ENCODE measurements at regions not wholly inside any gene's neighbourhood (a gene's known extent, or its start where the extent isn't known, plus 50 kb on each side); places are given as distances from the start of the nearest gene placed in this dataset.
"Not testable (repeated sequence)": the region's sequence is repeated elsewhere in the genome, so short reads cannot be mapped to it uniquely, and the experiment has no call there.

DNA sequence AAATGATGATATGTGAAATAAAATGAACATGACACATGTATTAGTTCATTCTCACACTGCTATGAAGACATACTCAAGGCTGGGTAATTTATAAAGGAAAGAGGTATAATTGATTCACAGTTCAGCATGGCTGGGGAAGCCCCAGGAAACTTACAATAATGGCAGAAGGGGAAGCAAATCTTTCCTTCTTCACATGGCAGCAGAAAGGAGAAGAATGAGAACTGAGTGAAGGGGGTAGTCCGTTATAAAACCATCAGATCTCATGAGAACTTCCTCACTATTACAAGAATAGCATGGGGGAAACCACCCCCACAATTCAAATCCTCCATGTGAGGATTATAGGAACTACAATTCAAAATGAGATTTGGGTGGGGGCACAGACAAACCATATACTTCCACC is 243.9 kb upstream of the GYPA start:
- no peak for FAIRE-seq

DNA sequence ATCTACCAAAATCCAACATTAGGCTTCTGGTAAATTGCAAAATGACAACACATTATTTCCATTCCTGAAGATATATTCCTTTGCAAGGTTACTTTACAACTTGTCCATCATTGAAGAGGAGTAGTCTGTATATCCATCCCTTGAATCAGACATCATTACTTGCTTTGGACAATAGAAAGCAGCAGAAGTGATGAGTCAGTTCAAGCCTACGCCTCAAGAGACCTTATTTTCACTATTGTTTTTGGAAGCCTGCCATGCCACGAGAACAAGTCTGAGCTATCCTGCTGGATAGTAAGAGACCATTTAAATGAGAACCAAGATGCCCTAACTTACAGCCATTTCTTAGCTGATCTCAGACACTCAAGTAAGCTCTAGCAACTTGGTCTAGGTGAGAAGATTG is 246.0 kb upstream of the HHIP start:
- no peak for FAIRE-seq

DNA sequence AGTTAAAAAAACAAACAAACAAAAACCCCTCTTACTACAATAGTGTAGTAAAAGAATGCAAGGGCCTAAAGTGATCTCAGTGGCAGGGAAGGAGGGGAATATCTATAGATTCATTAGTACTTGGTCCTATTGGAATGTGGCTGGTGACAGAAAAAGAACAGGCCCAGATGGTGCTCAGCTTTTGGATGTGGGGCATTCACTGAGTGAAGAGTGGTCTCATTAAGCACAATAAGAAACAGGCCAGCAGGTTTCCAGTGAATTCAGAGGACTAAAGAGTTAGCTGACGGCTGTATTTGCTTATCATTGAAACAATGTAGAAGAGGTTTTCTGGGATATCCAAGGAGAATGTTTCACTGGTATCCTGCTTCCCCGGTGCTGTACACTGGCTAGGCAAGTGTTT is 243.8 kb upstream of the HHIP start:
- no peak for FAIRE-seq

DNA sequence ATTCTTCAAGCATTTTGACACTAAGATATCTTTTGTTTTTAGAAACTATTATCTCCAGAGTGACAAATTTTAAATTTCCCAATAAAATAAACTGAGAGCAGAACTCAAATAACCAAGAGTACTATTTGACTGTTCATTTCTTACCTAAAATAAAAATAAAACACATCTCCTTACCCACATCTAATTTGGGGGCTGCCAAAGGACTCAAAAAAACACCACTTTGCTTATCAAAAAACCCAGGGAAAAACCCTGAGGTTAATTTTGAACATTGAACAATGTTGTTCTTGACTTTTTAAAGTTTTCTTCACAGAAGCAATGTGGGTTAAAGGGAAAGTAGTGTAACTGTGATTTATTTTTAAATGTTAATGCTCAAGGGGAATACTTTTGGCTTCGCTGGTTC is 243.0 kb upstream of the HHIP start:
- no peak for FAIRE-seq

DNA sequence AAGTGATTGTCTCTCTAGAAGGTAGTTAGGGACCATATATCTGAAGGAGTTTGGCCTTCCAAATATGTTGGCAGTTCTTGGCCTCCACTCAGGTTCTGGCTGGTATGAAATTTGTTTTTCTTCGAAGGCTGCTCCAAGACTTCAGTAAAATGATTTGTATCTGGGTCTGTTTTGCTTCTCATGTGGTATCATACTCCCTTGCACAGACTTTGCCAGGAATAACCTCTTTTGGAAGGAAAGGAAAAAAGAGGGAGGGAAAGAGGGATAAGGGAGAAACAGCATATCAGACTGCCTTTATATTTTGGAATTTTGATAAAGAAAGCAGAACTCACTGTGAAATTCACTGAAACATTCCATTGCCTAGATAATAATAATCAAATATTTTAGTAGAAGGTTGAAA is 242.1 kb upstream of the HHIP start:
- FAIRE-seq, result no peak

DNA sequence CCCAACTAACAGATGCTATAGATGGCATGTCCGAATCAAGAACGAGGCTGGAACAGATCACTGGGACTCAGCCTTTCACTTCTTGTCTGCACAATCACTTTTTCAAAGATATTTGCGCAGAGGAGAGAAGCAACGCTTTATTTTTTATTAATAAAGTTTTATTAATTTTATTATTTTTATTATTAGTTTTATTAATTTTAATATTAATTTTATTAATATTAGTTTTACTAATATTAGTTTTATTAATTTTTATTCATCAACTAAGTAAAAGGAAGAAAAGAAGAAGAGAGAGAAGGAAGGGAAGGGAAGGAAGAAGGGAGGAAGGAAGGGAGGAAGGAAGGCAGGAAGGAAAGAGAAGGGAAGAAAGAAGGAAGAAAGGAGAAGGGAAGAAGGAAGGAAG is 236.4 kb upstream of the HHIP start:
- no peak for FAIRE-seq

DNA sequence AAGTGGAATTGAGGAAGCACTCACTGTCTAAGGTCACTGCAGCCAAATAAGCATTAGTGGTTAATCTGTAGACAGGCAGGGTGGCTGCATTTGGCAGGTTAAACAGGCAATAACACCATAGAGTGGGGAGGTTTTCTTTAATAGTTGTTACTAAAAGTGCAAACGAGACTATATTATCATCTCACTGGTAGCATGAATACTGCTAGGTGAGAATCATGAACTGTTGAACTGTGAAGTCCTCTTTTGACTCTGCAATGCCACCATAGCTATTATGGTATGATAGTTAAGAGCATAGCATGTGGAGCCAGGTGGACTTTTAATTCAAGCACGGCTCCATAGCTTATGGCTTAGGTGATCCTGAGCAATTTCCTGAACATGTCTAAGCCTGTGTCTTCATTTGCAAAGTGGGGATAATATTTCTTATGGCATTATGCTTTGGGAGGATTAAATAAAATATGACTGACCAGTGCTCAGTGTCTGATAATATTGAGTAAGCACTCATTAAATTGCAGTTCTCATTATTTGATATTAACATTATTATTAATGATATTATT is 235.6 kb upstream of the HHIP start:
- FAIRE-seq, result no peak

DNA sequence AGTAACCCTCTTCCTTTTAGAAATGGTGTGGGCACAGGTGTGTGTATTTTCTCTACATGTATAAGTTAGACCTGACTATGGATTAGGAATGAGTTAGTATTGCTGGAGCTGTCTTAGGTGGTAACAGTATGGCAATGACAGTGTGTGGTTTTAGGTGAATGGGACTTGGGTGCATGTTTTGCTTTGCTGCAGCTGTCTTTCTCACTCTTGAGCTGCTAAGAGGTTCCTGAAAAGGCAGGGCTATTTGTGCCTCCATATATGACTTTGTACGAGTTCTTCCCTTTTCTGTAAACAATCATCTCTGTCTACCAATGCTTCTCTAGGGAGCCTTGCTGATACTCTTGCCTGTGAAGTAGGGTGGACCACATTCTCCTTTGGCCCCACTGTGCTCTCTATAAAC is 234.8 kb upstream of the HHIP start:
- no peak for FAIRE-seq

DNA sequence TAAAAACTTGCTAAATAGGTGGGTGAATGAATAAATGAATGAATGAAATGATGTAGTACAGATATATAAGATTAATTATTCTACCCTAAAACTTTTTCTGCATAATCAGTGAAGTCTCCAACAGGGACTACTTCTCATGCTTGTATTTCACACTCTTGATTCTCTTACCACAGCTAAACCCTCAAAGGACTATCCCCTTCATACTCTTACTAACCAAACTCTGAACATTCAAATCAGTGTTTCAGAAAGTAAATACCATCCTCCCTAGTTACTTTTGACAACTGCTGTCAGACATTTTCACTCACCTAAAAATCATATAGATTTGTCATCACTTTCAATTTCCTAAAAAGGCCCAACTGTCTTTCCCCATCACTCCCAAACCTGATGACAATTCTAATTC is 234.3 kb upstream of the HHIP start:
- no peak for FAIRE-seq

DNA sequence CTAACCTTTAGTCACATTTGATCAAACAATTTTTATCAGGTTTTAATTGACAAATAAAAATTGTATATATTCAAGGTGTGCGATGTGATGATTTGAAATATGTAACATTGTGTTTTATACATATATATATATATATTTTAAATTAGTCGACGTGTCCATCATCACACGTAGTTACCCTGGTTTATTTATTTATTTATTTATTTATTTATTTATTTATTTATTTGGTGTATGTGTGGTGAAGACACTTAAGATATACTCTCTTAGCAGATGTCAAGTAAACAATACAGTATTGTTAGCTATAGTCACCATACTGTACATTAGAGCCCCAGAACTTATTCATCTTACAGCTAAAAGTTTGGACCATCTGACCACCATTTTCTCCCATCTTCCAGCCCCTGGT is 224.9 kb upstream of the HHIP start:
- FAIRE-seq, result no peak

DNA sequence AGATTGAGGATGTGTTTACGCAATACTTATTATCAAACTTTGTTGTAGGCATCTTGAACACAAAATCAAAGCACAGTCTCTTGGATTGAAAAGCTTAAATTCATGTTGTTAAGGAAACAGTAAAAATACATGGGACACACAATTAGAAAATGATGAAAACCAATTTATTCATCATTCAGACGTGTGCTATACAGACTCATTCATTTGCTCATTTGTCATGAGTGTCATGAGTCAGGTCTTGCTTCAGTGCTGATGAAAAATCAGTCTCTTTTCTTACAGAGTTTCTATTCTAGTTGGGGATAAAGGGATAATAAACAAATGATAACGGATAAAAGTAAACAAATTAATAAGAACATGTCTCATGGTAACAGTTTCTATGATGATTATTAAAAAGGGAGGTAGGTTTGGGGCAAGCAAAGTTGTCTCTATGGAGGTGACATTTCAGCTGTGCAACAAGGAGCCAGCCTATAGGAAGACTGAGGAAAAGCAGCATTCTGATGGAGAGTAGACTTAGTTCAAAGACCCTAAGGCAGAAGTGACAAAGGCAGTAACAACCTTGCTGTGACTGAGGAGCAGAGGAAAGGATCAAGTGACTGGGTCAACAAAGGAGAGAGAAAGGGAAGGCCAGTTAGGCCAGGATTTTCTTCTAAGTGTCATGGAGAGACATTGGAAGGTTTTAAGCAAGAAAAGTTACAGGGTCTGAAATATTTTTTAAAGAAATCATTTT is 224.0 kb upstream of the HHIP start:
- no peak for FAIRE-seq

DNA sequence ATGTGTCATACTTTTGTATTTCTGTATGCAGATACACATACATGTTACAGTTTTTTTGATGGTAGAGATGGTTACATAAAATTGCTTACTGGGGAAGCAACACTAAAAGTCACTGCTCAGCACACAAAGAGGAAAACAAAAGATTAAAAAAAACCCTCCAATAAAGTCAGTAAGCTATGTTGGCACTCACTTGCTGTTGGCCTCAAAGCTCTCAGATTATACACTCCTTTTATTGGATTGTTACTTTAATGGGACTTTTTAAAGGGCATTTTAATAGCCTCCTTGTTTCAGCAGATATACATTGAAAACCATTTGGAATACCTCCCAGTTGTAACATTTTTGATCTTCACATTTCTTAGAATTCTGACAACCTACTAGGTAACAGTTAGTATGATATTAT is 222.0 kb upstream of the HHIP start:
- FAIRE-seq, result no peak

DNA sequence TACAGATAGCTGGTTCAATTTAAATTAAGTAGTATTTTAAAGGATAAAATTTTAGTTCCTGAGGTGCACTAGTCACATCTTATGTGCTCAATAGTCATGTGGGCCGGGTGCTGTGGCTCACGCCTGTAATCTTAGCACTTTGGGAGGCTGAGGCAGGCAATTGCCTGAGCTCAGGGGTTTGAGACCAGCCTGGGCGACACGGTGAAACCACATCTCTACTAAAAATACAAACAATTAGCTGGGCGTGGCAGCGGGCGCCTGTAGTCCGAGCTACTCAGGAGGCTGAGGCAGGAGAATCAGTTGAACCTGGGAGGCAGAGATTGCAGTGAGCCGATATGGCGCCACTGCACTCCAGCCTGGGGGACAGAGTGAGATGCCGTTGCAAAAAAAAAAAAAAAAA is 219.9 kb upstream of the HHIP start:
- FAIRE-seq, result not testable (repeated sequence)

DNA sequence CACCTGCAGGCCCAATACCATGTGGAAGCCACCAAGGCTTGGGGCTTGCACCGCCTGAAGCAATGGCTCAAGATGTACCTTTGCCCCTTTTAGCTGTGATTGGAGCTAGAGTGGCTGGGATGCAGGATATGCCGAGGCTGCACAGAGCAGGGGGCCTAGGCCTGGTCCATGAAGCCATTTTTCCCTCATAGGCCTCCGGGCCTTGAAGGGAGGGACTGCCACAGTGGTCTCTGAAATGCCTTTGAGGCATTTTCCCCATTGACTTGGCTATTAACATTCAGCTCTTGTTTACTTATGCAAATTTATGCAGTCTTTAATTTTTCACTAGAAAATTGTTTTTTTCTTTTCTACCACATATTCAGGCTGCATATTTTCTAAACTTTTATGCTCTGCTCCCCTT is 203.2 kb upstream of the HHIP start:
- no peak for FAIRE-seq

DNA sequence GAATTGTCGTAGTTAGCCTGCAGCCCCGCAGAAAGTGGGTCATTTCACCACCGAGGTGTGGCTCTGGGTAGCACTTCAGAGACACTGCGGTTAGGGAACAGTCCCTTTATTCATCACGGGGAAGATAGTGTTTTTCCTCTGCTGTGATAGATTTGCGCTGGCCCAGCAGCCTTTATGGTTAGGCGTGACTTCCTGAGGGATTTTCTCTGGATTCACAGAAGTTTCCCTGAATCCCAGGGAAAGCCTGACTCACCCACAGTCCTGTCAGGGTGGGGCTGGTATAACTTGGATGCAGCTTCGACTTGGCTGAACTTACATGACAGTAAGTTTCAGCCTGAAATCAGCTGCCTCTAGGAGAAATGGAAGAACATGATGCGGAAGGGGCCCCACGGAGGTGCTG is 196.3 kb upstream of the HHIP start:
- FAIRE-seq, result no peak

DNA sequence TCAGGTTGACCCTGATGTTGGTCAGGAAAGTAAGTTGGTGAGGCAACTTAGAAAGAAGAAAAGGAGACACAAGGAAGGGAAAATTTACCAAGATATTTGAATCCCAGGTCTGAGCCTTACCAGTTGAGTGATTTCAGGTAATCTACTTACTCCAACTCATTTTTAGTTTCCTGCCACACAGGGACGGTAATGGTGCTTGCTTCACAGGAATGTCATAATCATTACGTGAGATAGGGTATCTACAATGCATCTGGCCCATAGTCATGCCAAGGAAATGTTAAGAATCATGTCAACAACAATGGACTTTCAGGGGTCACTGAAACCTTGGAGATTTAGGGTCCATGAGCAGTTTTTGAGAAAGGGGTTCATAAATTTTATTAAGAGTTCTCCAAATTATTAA is 195.4 kb upstream of the HHIP start:
- FAIRE-seq, result no peak

DNA sequence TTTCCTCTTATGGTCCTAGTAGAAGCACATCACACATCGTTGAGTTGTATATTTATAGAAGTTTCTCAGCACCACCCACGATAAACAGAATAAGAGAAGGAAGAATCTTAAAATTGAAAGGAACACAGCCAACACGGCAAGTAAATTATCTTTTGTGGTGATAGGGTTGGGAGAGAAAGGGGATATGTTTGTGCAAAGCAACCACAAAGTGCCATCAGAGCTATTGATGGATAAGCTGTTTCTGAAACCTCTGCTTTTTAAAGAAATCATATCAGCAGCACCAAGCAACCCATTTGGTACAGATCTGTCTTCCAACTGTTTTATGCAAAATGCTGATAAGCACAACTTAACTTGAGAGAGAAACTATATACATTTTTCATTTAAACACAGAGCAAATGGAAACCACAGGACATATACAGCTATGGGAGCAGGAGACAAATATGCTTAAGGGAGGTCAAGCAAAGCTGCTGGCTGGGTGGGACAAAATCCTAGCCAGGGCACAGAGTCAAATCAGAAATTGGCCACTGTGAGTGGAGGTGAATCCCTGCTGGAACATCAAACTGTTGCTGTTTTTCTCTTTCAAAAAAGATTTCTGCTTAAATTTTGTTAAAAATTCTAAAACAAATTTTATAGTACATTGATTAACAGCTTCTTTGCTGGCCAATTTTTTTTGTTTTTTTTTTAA is 194.0 kb upstream of the HHIP start:
- FAIRE-seq, result no peak

DNA sequence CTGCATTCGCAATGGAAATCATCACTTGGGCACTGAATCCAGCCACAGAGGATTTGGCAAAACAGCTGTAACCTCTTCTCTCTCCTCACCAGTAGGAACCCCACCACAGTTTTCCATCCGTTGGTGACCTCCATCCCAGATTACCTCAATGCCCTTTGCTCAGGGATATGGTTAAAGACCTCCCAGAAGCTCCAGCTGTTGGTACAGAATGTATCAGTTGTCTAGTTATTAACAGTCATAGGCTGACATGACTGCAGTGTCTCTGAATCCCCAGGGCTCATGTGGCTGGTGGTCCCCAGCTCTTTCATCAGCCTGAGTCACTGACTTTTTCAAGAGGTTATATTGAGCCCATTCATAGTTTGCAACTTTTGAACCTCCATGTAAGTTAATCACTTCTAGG is 189.8 kb upstream of the HHIP start:
- no peak for FAIRE-seq

DNA sequence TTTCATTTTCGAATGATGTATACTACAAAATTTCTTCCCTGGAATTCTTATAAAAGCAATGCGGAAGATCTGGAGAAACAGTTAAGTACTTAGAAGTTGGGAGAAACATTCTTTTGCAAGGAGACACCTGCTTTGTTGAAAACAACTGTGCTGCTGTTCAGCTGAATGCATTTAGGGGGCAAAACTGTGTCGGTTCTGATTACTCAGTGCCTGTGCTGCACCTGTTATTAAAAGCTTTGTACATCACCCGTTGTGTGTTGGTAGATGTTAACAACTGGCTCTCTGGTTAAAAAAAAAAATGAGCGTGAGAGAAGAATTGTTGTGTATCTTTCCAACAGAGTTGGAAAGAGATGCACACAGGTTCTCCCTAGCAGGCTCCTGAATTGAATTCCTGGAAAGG is 184.1 kb upstream of the HHIP start:
- no peak for FAIRE-seq

DNA sequence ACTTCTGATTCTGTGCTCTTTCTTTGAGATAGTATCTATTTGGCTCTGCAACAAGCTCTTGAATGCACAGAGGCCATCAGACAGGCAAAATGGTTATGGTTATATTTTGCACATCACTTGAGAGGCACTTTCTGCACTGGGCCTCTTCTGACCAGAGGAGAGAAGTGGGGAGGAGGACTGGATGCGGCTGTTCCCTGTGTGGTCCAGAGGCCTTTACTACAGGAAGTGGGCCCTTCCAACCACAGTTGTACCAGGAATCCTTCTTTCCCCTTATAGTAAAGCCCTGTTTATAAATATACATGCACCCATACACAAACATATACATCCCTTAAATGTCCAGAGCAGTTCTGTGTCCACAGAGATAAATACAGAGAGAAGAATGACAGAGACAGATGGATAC is 182.7 kb upstream of the HHIP start:
- no peak for FAIRE-seq

DNA sequence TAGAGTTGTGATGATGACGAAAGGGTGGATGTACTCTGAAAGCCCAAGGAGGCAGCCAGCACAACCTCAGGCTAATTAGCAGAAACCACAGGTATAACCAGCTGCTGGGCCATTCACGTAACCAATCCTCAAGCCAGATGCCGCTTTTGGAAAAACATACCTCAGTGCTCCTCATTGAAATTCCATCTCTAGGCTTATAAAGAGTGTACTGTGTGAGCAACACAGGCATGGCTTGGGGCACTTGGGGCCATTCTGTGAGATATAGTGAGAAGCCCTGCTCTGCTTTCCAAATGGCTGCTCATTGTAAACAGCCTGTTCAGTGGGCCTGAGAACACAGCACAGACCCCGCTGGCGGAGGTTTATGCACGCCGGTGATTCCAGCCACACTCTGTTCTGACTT is 182.1 kb upstream of the HHIP start:
- FAIRE-seq, result no peak

DNA sequence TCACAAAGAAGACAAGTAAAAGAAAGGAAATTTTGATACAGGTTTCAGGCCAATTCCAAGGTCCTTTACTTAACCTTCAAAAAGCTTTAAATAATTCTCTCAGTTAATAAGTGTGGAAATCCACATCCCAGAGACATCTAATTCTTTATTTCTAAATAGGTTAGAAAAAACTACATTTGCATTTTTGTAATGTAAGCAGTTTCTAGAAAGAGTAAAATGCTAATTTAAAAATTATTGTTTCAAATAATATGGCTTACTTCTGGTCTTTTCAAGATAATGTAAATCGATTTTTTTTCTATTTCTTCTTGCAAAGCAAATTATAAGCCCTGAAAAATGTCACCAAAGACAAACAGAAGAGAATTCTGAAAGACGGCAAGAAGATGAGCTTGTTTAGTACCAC is 180.4 kb upstream of the HHIP start:
- FAIRE-seq, result no peak

DNA sequence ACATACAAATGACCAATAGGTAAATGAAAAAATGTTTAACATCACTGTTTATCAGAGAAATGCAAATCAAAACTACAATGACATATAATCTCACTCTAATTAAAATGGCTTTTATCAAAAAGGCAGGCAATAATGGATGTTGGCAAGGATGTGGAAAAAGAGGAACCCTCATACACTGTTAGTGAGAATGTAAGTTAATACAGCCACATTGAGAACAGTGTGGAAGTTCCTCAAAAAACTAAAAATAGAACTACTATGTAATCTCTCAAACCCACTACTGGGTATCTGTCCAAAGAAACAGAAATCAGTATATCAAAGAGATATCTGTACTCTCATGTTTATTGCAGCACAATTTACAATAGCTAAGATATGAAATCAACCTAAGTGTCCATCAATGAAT is 165.9 kb upstream of the HHIP start:
- FAIRE-seq, result no peak

DNA sequence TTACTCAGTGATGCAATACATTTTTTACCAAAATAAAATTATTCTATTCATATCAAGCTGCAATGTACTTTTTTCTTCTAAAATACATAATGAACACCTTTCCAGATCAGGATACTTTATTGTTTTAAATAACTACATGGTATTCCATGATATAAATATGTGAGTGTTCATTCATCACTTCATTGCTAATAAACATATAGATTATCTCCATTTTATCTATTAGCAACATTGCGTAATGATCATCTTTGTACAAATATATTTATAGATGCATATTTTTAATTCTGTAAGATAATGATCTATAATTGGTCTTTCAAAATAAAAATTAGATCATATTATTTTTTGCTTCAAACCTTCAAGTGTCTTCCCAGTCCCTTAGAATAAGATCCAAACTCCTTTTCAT is 156.1 kb upstream of the HHIP start:
- FAIRE-seq, result no peak

DNA sequence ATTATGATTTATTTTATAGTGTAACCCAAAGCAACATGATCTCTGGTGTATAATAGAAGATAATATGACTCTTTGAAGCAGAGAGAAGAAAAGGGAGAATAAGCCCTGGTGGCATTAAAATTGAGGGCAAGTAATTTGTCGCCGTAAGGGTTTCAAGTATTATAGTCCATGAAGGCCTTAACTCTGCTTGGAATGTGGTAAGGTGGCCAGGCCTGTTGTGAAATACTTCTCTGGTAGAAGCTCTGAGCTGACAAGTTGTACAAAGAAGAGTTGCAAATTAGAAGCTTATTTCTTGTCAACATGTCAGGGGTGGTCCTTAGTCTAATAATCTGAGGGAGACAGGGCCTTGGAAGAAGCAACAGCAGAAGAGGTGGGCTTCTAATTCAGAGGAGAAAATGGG is 151.7 kb upstream of the HHIP start:
- FAIRE-seq, result no peak

Data from G401.6 (cell line).